ENCODE measurements at regions not wholly inside any gene's neighbourhood (a gene's known extent, or its start where the extent isn't known, plus 50 kb on each side); places are given as distances from the start of the nearest gene placed in this dataset.
"Not testable (repeated sequence)": the region's sequence is repeated elsewhere in the genome, so short reads cannot be mapped to it uniquely, and the experiment has no call there.

- no peak for DNase-seq
Measured at GRCh38 chr14:86442135-86442534, 912.2 kb downstream of the FLRT2 start.

- DNase-seq: no peak
Measured at GRCh38 chr14:86430853-86431252, 900.9 kb downstream of the FLRT2 start.

GRCh38 chr14:86423214-86423613 is 893.3 kb downstream of the FLRT2 start:
- DNase-seq: no peak

- no peak for DNase-seq
Measured at GRCh38 chr14:86420131-86420530, 890.2 kb downstream of the FLRT2 start.

GRCh38 chr14:86414146-86414545 is 884.2 kb downstream of the FLRT2 start:
- DNase-seq: no peak

GRCh38 chr14:86404989-86405649 is 875.2 kb downstream of the FLRT2 start:
- DNase-seq: no peak

GRCh38 chr14:86404425-86404824 is 874.5 kb downstream of the FLRT2 start:
- DNase-seq: no peak

GRCh38 chr14:86402545-86402944 is 872.6 kb downstream of the FLRT2 start:
- no peak for DNase-seq

- DNase-seq: no peak
Measured at GRCh38 chr14:86391085-86391484, 861.1 kb downstream of the FLRT2 start.

- DNase-seq: no peak
Measured at GRCh38 chr14:86388216-86388615, 858.3 kb downstream of the FLRT2 start.

GRCh38 chr14:86373886-86374285 is 843.9 kb downstream of the FLRT2 start:
- DNase-seq: no peak

- no peak for DNase-seq
Measured at GRCh38 chr14:86372402-86372801, 842.5 kb downstream of the FLRT2 start.

- DNase-seq: no peak
Measured at GRCh38 chr14:86364634-86365033, 834.7 kb downstream of the FLRT2 start.

GRCh38 chr14:86363576-86363975 is 833.6 kb downstream of the FLRT2 start:
- no peak for DNase-seq

- DNase-seq: no peak
Measured at GRCh38 chr14:86363047-86363446, 833.1 kb downstream of the FLRT2 start.

GRCh38 chr14:86357876-86358275 is 827.9 kb downstream of the FLRT2 start:
- DNase-seq: no peak

- DNase-seq: no peak
Measured at GRCh38 chr14:86357119-86357518, 827.2 kb downstream of the FLRT2 start.

- no peak for DNase-seq
Measured at GRCh38 chr14:86346818-86347384, 817.0 kb downstream of the FLRT2 start.

- no peak for DNase-seq
Measured at GRCh38 chr14:86334355-86334754, 804.4 kb downstream of the FLRT2 start.

GRCh38 chr14:86333493-86333892 is 803.5 kb downstream of the FLRT2 start:
- no peak for DNase-seq

GRCh38 chr14:86331341-86331740 is 801.4 kb downstream of the FLRT2 start:
- DNase-seq: no peak

GRCh38 chr14:86321151-86321550 is 791.2 kb downstream of the FLRT2 start:
- no peak for DNase-seq

GRCh38 chr14:86312154-86312665 is 782.3 kb downstream of the FLRT2 start:
- DNase-seq: not testable (repeated sequence)

GRCh38 chr14:86311151-86311550 is 781.2 kb downstream of the FLRT2 start:
- no peak for DNase-seq

GRCh38 chr14:86310611-86311010 is 780.7 kb downstream of the FLRT2 start:
- no peak for DNase-seq
